ENCODE measurements at regions not wholly inside any gene's neighbourhood (a gene's known extent, or its start where the extent isn't known, plus 50 kb on each side); places are given as distances from the start of the nearest gene placed in this dataset.

DNA sequence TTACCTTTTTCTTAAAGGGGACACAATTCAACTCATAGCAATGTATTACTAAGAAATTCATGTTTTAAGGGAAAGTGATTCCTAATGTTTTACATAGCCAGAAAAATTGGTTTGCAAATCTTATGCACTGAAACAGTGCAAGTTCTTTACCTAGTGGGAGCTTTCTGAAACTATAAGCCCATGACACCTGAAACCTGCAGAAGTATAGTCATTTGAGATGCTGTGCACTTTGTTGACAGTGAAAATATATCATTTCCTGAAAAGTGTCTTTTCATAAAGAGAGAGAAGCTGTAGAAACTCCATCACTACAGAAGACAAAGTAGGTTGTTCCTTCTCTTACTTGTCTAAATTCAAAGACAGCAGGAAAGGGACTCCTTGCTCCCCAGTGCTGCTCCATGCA, 517.1 kb downstream of the LMO7 start:
- no peak for TF ChIP-seq NR2F2 (IDR thresholded peaks at IDR 0.05)
- no peak for TF ChIP-seq ATF3 (IDR thresholded peaks at IDR 0.05)
- TF ChIP-seq MAX (IDR thresholded peaks at IDR 0.05), result no peak
- TF ChIP-seq, protein P1, sequence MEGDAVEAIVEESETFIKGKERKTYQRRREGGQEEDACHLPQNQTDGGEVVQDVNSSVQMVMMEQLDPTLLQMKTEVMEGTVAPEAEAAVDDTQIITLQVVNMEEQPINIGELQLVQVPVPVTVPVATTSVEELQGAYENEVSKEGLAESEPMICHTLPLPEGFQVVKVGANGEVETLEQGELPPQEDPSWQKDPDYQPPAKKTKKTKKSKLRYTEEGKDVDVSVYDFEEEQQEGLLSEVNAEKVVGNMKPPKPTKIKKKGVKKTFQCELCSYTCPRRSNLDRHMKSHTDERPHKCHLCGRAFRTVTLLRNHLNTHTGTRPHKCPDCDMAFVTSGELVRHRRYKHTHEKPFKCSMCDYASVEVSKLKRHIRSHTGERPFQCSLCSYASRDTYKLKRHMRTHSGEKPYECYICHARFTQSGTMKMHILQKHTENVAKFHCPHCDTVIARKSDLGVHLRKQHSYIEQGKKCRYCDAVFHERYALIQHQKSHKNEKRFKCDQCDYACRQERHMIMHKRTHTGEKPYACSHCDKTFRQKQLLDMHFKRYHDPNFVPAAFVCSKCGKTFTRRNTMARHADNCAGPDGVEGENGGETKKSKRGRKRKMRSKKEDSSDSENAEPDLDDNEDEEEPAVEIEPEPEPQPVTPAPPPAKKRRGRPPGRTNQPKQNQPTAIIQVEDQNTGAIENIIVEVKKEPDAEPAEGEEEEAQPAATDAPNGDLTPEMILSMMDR (IDR thresholded peaks at IDR 0.05; ENCODE audit: low read depth, low read length, missing input control), result no peak
- TF ChIP-seq REST (IDR thresholded peaks at IDR 0.05), result no peak
- no peak for TF ChIP-seq TAF1 (conservative IDR thresholded peaks at IDR 0.05)
- no peak for TF ChIP-seq YY1 (IDR thresholded peaks at IDR 0.05)
- TF ChIP-seq HNF4G (IDR thresholded peaks at IDR 0.05), result no peak
- TF ChIP-seq FOXA2 (IDR thresholded peaks at IDR 0.05), result no peak
- no peak for TF ChIP-seq RAD21 (IDR thresholded peaks at IDR 0.05)
- TF ChIP-seq EGR1 (IDR thresholded peaks at IDR 0.05; ENCODE audit: low read depth in 2 of 2), result no peak
- TF ChIP-seq GABPA (IDR thresholded peaks at IDR 0.05 in 1 of 2, conservative IDR thresholded peaks at IDR 0.05 in 1 of 2), result no peak
- TF ChIP-seq FOXA1 (IDR thresholded peaks at IDR 0.05), result no peak
- no peak for TF ChIP-seq JUND (IDR thresholded peaks at IDR 0.05)
- TF ChIP-seq HNF4A (conservative IDR thresholded peaks at IDR 0.05), result no peak
- H3K4me1 ChIP-seq (ENCODE audit: control insufficient read depth in 4 of 4, insufficient read depth in 4 of 4, low read length in 3 of 4), result no peaks in the 10 kb centered on the region
- H3K4me3 ChIP-seq (ENCODE audit: low read depth in 1 of 3, low read length in 3 of 3), result no peak overlapping the region
- H3K27me3 ChIP-seq (ENCODE audit: control insufficient read depth in 4 of 4, insufficient read depth in 4 of 4, low read length in 3 of 4), result peaks cover 0 to 2% (median 0%) of the 10 kb centered on the region in 4 donors
- H3K9me3 ChIP-seq (ENCODE audit: control insufficient read depth in 4 of 4, low read length in 3 of 4), result no peaks in the 10 kb centered on the region
- DNase-seq (ENCODE audit: low spot score), result no peak
- H3K36me3 ChIP-seq (ENCODE audit: control insufficient read depth in 4 of 4, insufficient read depth in 3 of 4, low read depth in 1 of 4, low read length in 3 of 4), result no peaks in the 10 kb centered on the region
- H3K27ac ChIP-seq (ENCODE audit: low read depth in 1 of 2, low read length in 2 of 2), result no peak overlapping the region
- H3K9ac ChIP-seq (ENCODE audit: low read depth in 1 of 2, low read length in 2 of 2), result no peak overlapping the region

GRCh38 chr13:76148926-76149325, 512.8 kb downstream of the LMO7 start:
- WGBS, result 53% methylated on average over 3 of the region's 3 CpGs
- no peaks in the 10 kb centered on the region for H3K36me3 ChIP-seq (ENCODE audit: control insufficient read depth in 4 of 4, insufficient read depth in 3 of 4, low read depth in 1 of 4, low read length in 3 of 4)
- no peaks in the 10 kb centered on the region for H3K4me1 ChIP-seq (ENCODE audit: control insufficient read depth in 4 of 4, insufficient read depth in 4 of 4, low read length in 3 of 4)
- no peak overlapping the region for H3K27ac ChIP-seq (ENCODE audit: low read depth in 1 of 2, low read length in 2 of 2)
- no peaks in the 10 kb centered on the region for H3K9me3 ChIP-seq (ENCODE audit: control insufficient read depth in 4 of 4, low read length in 3 of 4)
- H3K4me3 ChIP-seq (ENCODE audit: low read depth in 1 of 3, low read length in 3 of 3), result no peak overlapping the region
- DNase-seq (ENCODE audit: low spot score), result no peak
- H3K27me3 ChIP-seq (ENCODE audit: control insufficient read depth in 4 of 4, insufficient read depth in 4 of 4, low read length in 3 of 4), result peaks cover 0 to 2% (median 0%) of the 10 kb centered on the region in 4 donors
- no peak overlapping the region for H3K9ac ChIP-seq (ENCODE audit: low read depth in 1 of 2, low read length in 2 of 2)
- TF ChIP-seq EGR1 (IDR thresholded peaks at IDR 0.05; ENCODE audit: low read depth in 2 of 2), result no peak
- TF ChIP-seq SP1 (IDR thresholded peaks at IDR 0.05), result no peak
- TF ChIP-seq HNF4G (IDR thresholded peaks at IDR 0.05), result no peak
- TF ChIP-seq, protein P1 (IDR thresholded peaks at IDR 0.05; ENCODE audit: low read depth, low read length, missing input control), result no peak
- no peak for TF ChIP-seq FOXA2 (IDR thresholded peaks at IDR 0.05)
- no peak for TF ChIP-seq JUND (IDR thresholded peaks at IDR 0.05)
- no peak for TF ChIP-seq ATF3 (IDR thresholded peaks at IDR 0.05)
- no peak for TF ChIP-seq REST (IDR thresholded peaks at IDR 0.05)
- TF ChIP-seq RXRA (IDR thresholded peaks at IDR 0.05), result no peak
- TF ChIP-seq RAD21 (IDR thresholded peaks at IDR 0.05), result no peak
- no peak for TF ChIP-seq MAX (IDR thresholded peaks at IDR 0.05)

Data from liver (tissue), 8 donors.